ENCODE measurements at regions not wholly inside any gene's neighbourhood (a gene's known extent, or its start where the extent isn't known, plus 50 kb on each side); places are given as distances from the start of the nearest gene placed in this dataset.

- no peak for DNase-seq (ENCODE audit: low read depth)
These were observed 89.8 kb downstream of the PTTG1 start for GRCh38 chr5:160511280-160511929.

Data from fibroblast of gingiva (primary cell).